ENCODE measurements at regions not wholly inside any gene's neighbourhood (a gene's known extent, or its start where the extent isn't known, plus 50 kb on each side); places are given as distances from the start of the nearest gene placed in this dataset.
A peak's percentile ranks its signal among the peaks of the same experiment; 100 is the strongest.
"Not testable (repeated sequence)": the region's sequence is repeated elsewhere in the genome, so short reads cannot be mapped to it uniquely, and the experiment has no call there.

GRCh38 chr1:233790662-233791371, 113.7 kb upstream of the SLC35F3 start:
- peak; percentile 53 to 62 for ATAC-seq

- no peak for ATAC-seq
Observed at GRCh38 chr1:233791372-233791703, 113.1 kb upstream of the SLC35F3 start.

- ATAC-seq = no peak
Observed at GRCh38 chr1:233791721-233792120, 112.8 kb upstream of the SLC35F3 start.

GRCh38 chr1:233794863-233795262, 109.6 kb upstream of the SLC35F3 start:
- no peak for ATAC-seq

- no peak for ATAC-seq
Observed at GRCh38 chr1:233796146-233796783, 108.2 kb upstream of the SLC35F3 start.

- no peak for ATAC-seq
Observed at GRCh38 chr1:233802611-233803010, 101.9 kb upstream of the SLC35F3 start.

- no peak for ATAC-seq
Observed at GRCh38 chr1:233805786-233806185, 98.7 kb upstream of the SLC35F3 start.

GRCh38 chr1:233815357-233815756, 89.1 kb upstream of the SLC35F3 start:
- ATAC-seq = no peak

- ATAC-seq = no peak
Observed at GRCh38 chr1:233815865-233816264, 88.6 kb upstream of the SLC35F3 start.

- no peak for ATAC-seq
Observed at GRCh38 chr1:233816348-233816747, 88.1 kb upstream of the SLC35F3 start.

- ATAC-seq = no peak
Observed at GRCh38 chr1:233819042-233819441, 85.4 kb upstream of the SLC35F3 start.

- ATAC-seq = not testable (repeated sequence)
Observed at GRCh38 chr1:233824179-233824578, 80.3 kb upstream of the SLC35F3 start.

GRCh38 chr1:233827937-233828336, 76.5 kb upstream of the SLC35F3 start:
- not testable (repeated sequence) for ATAC-seq

GRCh38 chr1:233828480-233828879, 76.0 kb upstream of the SLC35F3 start:
- no peak for ATAC-seq

GRCh38 chr1:233834609-233835008, 69.9 kb upstream of the SLC35F3 start:
- ATAC-seq = no peak

GRCh38 chr1:233838207-233838606, 66.3 kb upstream of the SLC35F3 start:
- ATAC-seq = not testable (repeated sequence)

GRCh38 chr1:233843525-233844204, 60.8 kb upstream of the SLC35F3 start:
- no peak for ATAC-seq

- ATAC-seq = no peak
Observed at GRCh38 chr1:233844275-233844674, 60.2 kb upstream of the SLC35F3 start.

- no peak for ATAC-seq
Observed at GRCh38 chr1:233844692-233845091, 59.8 kb upstream of the SLC35F3 start.
